IMR-90 (cell line): ENCODE measurements at regions not wholly inside any gene's neighbourhood (a gene's known extent, or its start where the extent isn't known, plus 50 kb on each side); places are given as distances from the start of the nearest gene placed in this dataset.

Source experiments
- ATAC-seq: fragments of 200-7000 bp; cut with Tn5 transposase; 2 replicates; pipeline ENCODE4 v1.9.1; 2020; ENCODE audit warnings: low read depth, mild to moderate bottlenecking, moderate library complexity
- BruUV-seq: library from RNA; stranded (reverse); fragments of 400-500 nt; replicated peaks from 2 replicates; lab custom pipeline; 2021; lab: Mats Ljungman, UMichigan
- CTCF ChIA-PET: fragments of 300-600 bp; formaldehyde crosslinking; extraction: SDS; loops from one replicate; lab custom pipeline; 2021; ENCODE audit warnings: antibody characterized with exemption; lab: Yijun Ruan, JAX
- POLR2A ChIA-PET: fragments of 300-600 bp; sonication (Branson Sonifier 250); formaldehyde crosslinking; loops from one replicate; lab custom pipeline; 2022; ENCODE audit warnings: antibody characterized with exemption; ENCODE audit not compliant: unreplicated experiment; lab: Charles Lee
- DNase-seq: peaks from one replicate; pipeline ENCODE4 v3.0.0; 2013
- H2AFZ ChIP-seq: replicated peaks from 2 replicates; pipeline ENCODE3; 2013; ENCODE audit warnings: low read length, mild to moderate bottlenecking; ENCODE audit not compliant: poor library complexity
- H2AK5ac ChIP-seq: 2 replicates; pipeline ENCODE4 v1.6.1; 2013; ENCODE audit warnings: low read depth, low read length, inconsistent platforms
- H2AK9ac ChIP-seq: replicated peaks from 2 replicates; pipeline ENCODE3; 2013; ENCODE audit warnings: mild to moderate bottlenecking, low read depth, low read length, moderate library complexity; ENCODE audit not compliant: poor library complexity
- H2BK120ac ChIP-seq: 2 replicates; pipeline ENCODE4 v1.6.1; 2013; ENCODE audit warnings: low read depth, low read length, inconsistent platforms
- H2BK15ac ChIP-seq: 3 replicates; pipeline ENCODE4 v1.6.1; 2013; ENCODE audit warnings: low read depth, low read length, inconsistent platforms
- H2BK20ac ChIP-seq: 2 replicates; pipeline ENCODE4 v1.6.1; 2013; ENCODE audit warnings: low read depth, mild to moderate bottlenecking, inconsistent platforms, low read length, moderate library complexity
- H2BK5ac ChIP-seq: 2 replicates; pipeline ENCODE4 v1.6.1; 2013; ENCODE audit warnings: mild to moderate bottlenecking, low read depth, low read length, inconsistent platforms; ENCODE audit not compliant: poor library complexity, severe bottlenecking
- H3K14ac ChIP-seq: replicated peaks from 2 replicates; pipeline ENCODE4 v1.6.1; 2013; ENCODE audit warnings: low read depth, low read length, inconsistent platforms
- H3K18ac ChIP-seq: 2 replicates; pipeline ENCODE4 v1.6.1; 2013; ENCODE audit warnings: low read depth, low read length, control low read depth
- H3K23ac ChIP-seq: 2 replicates; pipeline ENCODE4 v1.6.1; 2013; ENCODE audit warnings: low read depth, low read length, inconsistent platforms
- H3K27ac ChIP-seq: 2 replicates; pipeline ENCODE4 v1.5.1; 2013; ENCODE audit warnings: mild to moderate bottlenecking, control low read depth, low read length; ENCODE audit not compliant: insufficient read depth
- H3K27me3 ChIP-seq: 2 replicates; pipeline ENCODE4 v1.6.1; 2013; ENCODE audit warnings: low read length; ENCODE audit not compliant: control insufficient read depth, insufficient read depth
- H3K36me3 ChIP-seq: 2 replicates; pipeline ENCODE4 v1.6.1; 2013; ENCODE audit warnings: low read length, mixed read lengths; ENCODE audit not compliant: control insufficient read depth, insufficient read depth
- H3K4ac ChIP-seq: 2 replicates; pipeline ENCODE4 v1.6.1; 2013; ENCODE audit warnings: low read depth, low read length, inconsistent platforms
- H3K4me1 ChIP-seq: 2 replicates; pipeline ENCODE4 v1.6.1; 2013; ENCODE audit warnings: low read length, mixed read lengths; ENCODE audit not compliant: control insufficient read depth, insufficient read depth
- H3K4me2 ChIP-seq: 2 replicates; pipeline ENCODE4 v1.6.1; 2013; ENCODE audit warnings: low read depth, mild to moderate bottlenecking, control low read depth, low read length, moderate library complexity
- H3K4me3 ChIP-seq: 2 replicates; pipeline ENCODE4 v1.5.1; 2013; ENCODE audit warnings: low read depth, mild to moderate bottlenecking, control low read depth, low read length, moderate library complexity; ENCODE audit not compliant: insufficient read depth
- H3K56ac ChIP-seq: 2 replicates; pipeline ENCODE4 v1.6.1; 2013; ENCODE audit warnings: low read length, inconsistent platforms; ENCODE audit not compliant: insufficient read depth; ENCODE audit errors: extremely low read depth
- H3K79me1 ChIP-seq, 2 experiments: 2 replicates each; pipeline ENCODE4 v1.6.1; 2013; ENCODE audit warnings: low read length in 2 of 2, inconsistent platforms in 1 of 2, low read depth in 1 of 2
- H3K9ac ChIP-seq: 2 replicates; pipeline ENCODE4 v1.6.1; 2013; ENCODE audit warnings: low read depth, low read length, control low read depth
- H3K9me1 ChIP-seq: 2 replicates; pipeline ENCODE4 v1.6.1; 2013; ENCODE audit warnings: low read length, inconsistent platforms; ENCODE audit not compliant: insufficient read depth
- H3K9me3 ChIP-seq: 2 replicates; pipeline ENCODE4 v1.6.1; 2013; ENCODE audit warnings: low read length; ENCODE audit not compliant: control insufficient read depth, insufficient read depth
- H4K20me1 ChIP-seq: 2 replicates; pipeline ENCODE4 v1.6.1; 2013; ENCODE audit warnings: low read length, inconsistent platforms; ENCODE audit not compliant: insufficient read depth
- H4K5ac ChIP-seq: 2 replicates; pipeline ENCODE4 v1.6.1; 2013; ENCODE audit warnings: mild to moderate bottlenecking, low read depth, low read length, control low read depth
- H4K8ac ChIP-seq, 2 experiments: 2 replicates each; pipeline ENCODE4 v1.6.1; 2013; ENCODE audit warnings: low read depth in 2 of 2, low read length in 2 of 2, control low read depth in 1 of 2, inconsistent platforms in 1 of 2
- H4K91ac ChIP-seq: 2 replicates; pipeline ENCODE4 v1.6.1; 2013; ENCODE audit warnings: low read depth, low read length, inconsistent platforms; ENCODE audit not compliant: insufficient read depth
- BHLHE40 ChIP-seq: fragments of 150-350 bp; IDR thresholded peaks from 2 replicates; pipeline ENCODE4 v1.6.1; 2016; ENCODE audit warnings: mild to moderate bottlenecking, low read depth, low read length
- CEBPB ChIP-seq: IDR thresholded peaks from 2 replicates; pipeline ENCODE4 v1.6.1; 2012; ENCODE audit warnings: low read depth, low read length, improper control_type of control experiment
- CTCF ChIP-seq: conservative IDR thresholded peaks from 2 replicates; pipeline ENCODE4 v1.5.1; 2012; ENCODE audit warnings: mild to moderate bottlenecking, low read depth, low read length, improper control_type of control experiment
- FOS ChIP-seq: fragments of 150-350 bp; IDR thresholded peaks from 2 replicates; pipeline ENCODE4 v1.6.1; 2016; ENCODE audit warnings: low read depth, low read length
- MAFK ChIP-seq: IDR thresholded peaks from 2 replicates; pipeline ENCODE4 v1.6.1; 2012; ENCODE audit warnings: low read depth, low read length, improper control_type of control experiment
- MAZ ChIP-seq: IDR thresholded peaks from 2 replicates; pipeline ENCODE4 v1.6.1; 2012; ENCODE audit warnings: low read depth, mild to moderate bottlenecking, low read length, improper control_type of control experiment, moderate library complexity, borderline replicate concordance
- MXI1 ChIP-seq: IDR thresholded peaks from 2 replicates; pipeline ENCODE4 v1.6.1; 2012; ENCODE audit warnings: low read depth, mild to moderate bottlenecking, low read length, moderate library complexity, borderline replicate concordance
- NFE2L2 ChIP-seq: fragments of 150-350 bp; IDR thresholded peaks from 2 replicates; pipeline ENCODE4 v1.6.1; 2016; ENCODE audit warnings: low read depth, mild to moderate bottlenecking, low read length
- RAD21 ChIP-seq: IDR thresholded peaks from 2 replicates; pipeline ENCODE4 v1.6.1; 2012; ENCODE audit warnings: low read length, improper control_type of control experiment
- SMC3 ChIP-seq: fragments of 150-350 bp; IDR thresholded peaks from 2 replicates; pipeline ENCODE4 v1.6.1; 2016; ENCODE audit warnings: low read depth, mild to moderate bottlenecking, antibody characterized with exemption, low read length, moderate library complexity
- WGBS, 2 experiments: methylation state at CpG; one replicate each; pipeline versions ENCODE4 v1.1.5 to v1.1.7; 2013; ENCODE audit warnings: missing lambda C conversion rate in 2 of 2; ENCODE audit not compliant: insufficient read length in 1 of 2; ENCODE audit errors: extremely low coverage in 2 of 2; 5-methylcytosine and 5-hydroxymethylcytosine counted together
- dilution Hi-C: fragments of 300-500 bp; cut with HindIII; formaldehyde crosslinking; loops from one replicate; pipeline ENCODE4 v1.14.3; 2018; ENCODE audit warnings: low sequenced_read_pairs; ENCODE audit not compliant: unreplicated experiment
- in situ Hi-C: fragments of 300-500 bp; cut with MboI; formaldehyde crosslinking; loops from 3 replicates; pipeline ENCODE4 v1.14.3; 2019; ENCODE audit warnings: low sequenced_read_pairs, inconsistent platforms, mixed read lengths
- intact Hi-C: fragments of 100-400 bp; cut with micrococcal nuclease; formaldehyde crosslinking; loops from 2 replicates; pipeline ENCODE4 v1.10.0; 2022
- TF ChIP-seq, protein P1 (sequence below): fragments of 150-350 bp; IDR thresholded peaks from 2 replicates; pipeline ENCODE4 v1.6.1; 2017; ENCODE audit warnings: mild to moderate bottlenecking, antibody characterized with exemption, low read length, low read depth
- TF ChIP-seq, protein P2 (sequence below): fragments of 150-350 bp; IDR thresholded peaks from 2 replicates; pipeline ENCODE4 v1.6.1; 2016; ENCODE audit warnings: low read depth, mild to moderate bottlenecking, low read length, moderate library complexity, borderline replicate concordance

DNA sequence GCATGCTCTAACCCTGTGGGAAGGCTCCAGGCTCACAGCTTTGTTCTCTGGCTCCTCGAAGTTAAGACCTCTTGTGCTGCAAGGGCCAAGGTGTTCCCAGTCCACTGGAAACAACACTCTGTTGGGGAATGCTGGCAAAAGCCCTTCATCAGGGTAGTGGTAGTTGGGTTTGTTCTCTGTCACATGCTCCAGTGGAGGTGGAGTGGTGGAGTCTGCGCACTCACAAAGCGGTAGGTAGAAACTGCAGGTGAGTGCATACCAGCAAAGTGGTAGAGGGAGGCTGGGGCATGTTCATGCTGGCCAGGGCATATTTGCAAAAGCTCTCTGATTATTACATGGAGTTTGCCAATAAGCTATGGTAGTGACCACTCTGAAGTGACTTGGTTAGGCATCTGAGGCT lies 410.5 kb downstream of the CDH19 start:
- no peak overlapping the region for H3K9ac ChIP-seq
- H2BK5ac ChIP-seq, result no peak overlapping the region
- no peaks in the 10 kb centered on the region for H3K36me3 ChIP-seq
- H3K9me3 ChIP-seq, result peaks cover 13% of the 10 kb centered on the region
- no peak overlapping the region for H3K4me3 ChIP-seq
- in situ Hi-C loops (no loop called here), intact Hi-C loops (no loop called here), dilution Hi-C loops (no loop called here)
- DNase-seq (no peak), ATAC-seq (no peak)
- 60% methylated on average over 1 of the region's 3 CpGs; no CpG with 5 or more reads in 1 of the 2 experiments for WGBS, 2 experiments
- ChIA-PET CTCF (no interaction called here), POLR2A (no interaction called here)
- H3K18ac ChIP-seq, result no peak overlapping the region
- no peak overlapping the region for H3K4ac ChIP-seq
- no peaks in the 10 kb centered on the region for H4K20me1 ChIP-seq
- H3K27me3 ChIP-seq, result no peaks in the 10 kb centered on the region
- no peaks in the 10 kb centered on the region for H3K9me1 ChIP-seq
- no peak overlapping the region for H2BK15ac ChIP-seq
- H2BK20ac ChIP-seq, result no peak overlapping the region
- H3K4me1 ChIP-seq, result no peaks in the 10 kb centered on the region
- no TSS peak for BruUV-seq
- H4K5ac ChIP-seq, result no peak overlapping the region
- no peak overlapping the region for H3K23ac ChIP-seq
- no peak overlapping the region for H2AK5ac ChIP-seq
- no peak overlapping the region for H4K91ac ChIP-seq
- no peak overlapping the region for H2BK120ac ChIP-seq
- peak overlapping the region; percentile 37 for H2AK9ac ChIP-seq
- H3K56ac ChIP-seq, result no peak overlapping the region
- H3K14ac ChIP-seq, result no peak overlapping the region
- no peaks in the 10 kb centered on the region for H3K79me1 ChIP-seq
- no peak overlapping the region for H4K8ac ChIP-seq
- H3K27ac ChIP-seq, result no peak overlapping the region
- no peak for TF ChIP-seq FOS
- no peak for TF ChIP-seq BHLHE40
- TF ChIP-seq MAFK, result no peak
- TF ChIP-seq MXI1, result no peak
- TF ChIP-seq, protein P1, sequence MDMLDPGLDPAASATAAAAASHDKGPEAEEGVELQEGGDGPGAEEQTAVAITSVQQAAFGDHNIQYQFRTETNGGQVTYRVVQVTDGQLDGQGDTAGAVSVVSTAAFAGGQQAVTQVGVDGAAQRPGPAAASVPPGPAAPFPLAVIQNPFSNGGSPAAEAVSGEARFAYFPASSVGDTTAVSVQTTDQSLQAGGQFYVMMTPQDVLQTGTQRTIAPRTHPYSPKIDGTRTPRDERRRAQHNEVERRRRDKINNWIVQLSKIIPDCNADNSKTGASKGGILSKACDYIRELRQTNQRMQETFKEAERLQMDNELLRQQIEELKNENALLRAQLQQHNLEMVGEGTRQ, result no peak
- TF ChIP-seq, protein P2, sequence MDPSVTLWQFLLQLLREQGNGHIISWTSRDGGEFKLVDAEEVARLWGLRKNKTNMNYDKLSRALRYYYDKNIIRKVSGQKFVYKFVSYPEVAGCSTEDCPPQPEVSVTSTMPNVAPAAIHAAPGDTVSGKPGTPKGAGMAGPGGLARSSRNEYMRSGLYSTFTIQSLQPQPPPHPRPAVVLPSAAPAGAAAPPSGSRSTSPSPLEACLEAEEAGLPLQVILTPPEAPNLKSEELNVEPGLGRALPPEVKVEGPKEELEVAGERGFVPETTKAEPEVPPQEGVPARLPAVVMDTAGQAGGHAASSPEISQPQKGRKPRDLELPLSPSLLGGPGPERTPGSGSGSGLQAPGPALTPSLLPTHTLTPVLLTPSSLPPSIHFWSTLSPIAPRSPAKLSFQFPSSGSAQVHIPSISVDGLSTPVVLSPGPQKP, result no peak
- TF ChIP-seq SMC3, result no peak
- no peak for TF ChIP-seq CEBPB
- TF ChIP-seq MAZ, result no peak
- TF ChIP-seq NFE2L2, result no peak
- no peak for TF ChIP-seq RAD21
- TF ChIP-seq CTCF, result no peak
- H3K4me2 ChIP-seq, result no peak overlapping the region
- no peak overlapping the region for H2AFZ ChIP-seq
